ENCODE measurements at regions not wholly inside any gene's neighbourhood (a gene's known extent, or its start where the extent isn't known, plus 50 kb on each side); places are given as distances from the start of the nearest gene placed in this dataset.

DNA sequence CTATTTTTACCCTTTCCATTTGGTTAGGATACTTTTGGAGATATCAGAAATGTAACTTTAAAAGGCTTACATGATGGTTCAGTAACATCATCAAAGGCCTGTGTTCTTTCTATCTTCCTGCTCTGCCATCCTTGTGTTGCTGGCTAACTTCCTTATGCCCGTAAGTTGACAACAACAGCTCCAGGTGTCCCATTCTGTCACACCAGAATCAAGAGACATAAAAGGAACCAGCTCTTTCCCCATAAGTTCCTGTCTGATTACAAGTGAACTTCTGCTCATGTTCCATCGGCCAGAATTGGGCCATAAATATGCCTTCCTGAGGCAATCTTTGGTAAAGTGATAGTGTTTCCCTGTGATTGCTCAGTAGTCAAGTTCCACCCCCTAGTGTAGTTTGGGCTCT is 92.4 kb downstream of the FAM170A start:
- TF ChIP-seq, protein P1, sequence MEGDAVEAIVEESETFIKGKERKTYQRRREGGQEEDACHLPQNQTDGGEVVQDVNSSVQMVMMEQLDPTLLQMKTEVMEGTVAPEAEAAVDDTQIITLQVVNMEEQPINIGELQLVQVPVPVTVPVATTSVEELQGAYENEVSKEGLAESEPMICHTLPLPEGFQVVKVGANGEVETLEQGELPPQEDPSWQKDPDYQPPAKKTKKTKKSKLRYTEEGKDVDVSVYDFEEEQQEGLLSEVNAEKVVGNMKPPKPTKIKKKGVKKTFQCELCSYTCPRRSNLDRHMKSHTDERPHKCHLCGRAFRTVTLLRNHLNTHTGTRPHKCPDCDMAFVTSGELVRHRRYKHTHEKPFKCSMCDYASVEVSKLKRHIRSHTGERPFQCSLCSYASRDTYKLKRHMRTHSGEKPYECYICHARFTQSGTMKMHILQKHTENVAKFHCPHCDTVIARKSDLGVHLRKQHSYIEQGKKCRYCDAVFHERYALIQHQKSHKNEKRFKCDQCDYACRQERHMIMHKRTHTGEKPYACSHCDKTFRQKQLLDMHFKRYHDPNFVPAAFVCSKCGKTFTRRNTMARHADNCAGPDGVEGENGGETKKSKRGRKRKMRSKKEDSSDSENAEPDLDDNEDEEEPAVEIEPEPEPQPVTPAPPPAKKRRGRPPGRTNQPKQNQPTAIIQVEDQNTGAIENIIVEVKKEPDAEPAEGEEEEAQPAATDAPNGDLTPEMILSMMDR (IDR thresholded peaks at IDR 0.05): no peak
- TF ChIP-seq POLR2A (IDR thresholded peaks at IDR 0.05) (no peak), EP300 (IDR thresholded peaks at IDR 0.05) (no peak)
